ENCODE measurements at regions not wholly inside any gene's neighbourhood (a gene's known extent, or its start where the extent isn't known, plus 50 kb on each side); places are given as distances from the start of the nearest gene placed in this dataset.
A peak's percentile ranks its signal among the peaks of the same experiment; 100 is the strongest.
"Not testable (repeated sequence)": the region's sequence is repeated elsewhere in the genome, so short reads cannot be mapped to it uniquely, and the experiment has no call there.

DNA sequence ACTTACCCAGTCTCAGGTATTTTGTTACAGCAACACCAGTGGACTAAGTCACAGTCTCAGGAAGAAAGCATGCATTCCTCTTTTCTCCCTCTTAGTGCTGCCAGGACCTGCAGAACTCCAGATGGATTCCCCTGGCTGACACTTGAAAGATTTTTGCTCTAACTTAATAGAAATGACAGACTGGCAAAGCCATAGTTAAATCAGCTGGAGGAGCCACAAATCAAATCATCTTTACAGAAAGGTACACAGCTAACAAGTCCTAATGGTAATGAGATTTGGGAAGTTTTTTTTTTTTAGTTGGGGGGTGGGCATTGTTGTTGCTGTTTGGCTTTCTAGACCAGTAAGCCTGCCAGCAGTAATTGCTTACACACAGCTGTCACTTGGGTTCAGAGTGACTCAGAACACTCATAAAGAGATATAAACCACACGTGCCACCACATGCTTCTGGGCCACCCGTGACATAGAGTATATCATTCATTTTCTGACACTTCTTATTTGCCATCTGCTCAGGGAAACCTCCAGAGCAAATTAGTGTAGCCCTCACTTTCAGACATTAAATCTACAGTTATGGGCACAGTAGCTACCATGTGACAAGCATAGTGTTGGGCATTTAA is 72.4 kb downstream of the FH start:
- Histone ChIP-seq H3K27ac (ENCODE audit: low read depth, low read length) (no peak overlapping the region), H3K36me3 (ENCODE audit: control insufficient read depth, insufficient read depth, low read length) (no peaks in the 10 kb centered on the region), H3K9ac (ENCODE audit: low read length) (no peak overlapping the region), H3K27me3 (ENCODE audit: control insufficient read depth, insufficient read depth, low read length) (no peaks in the 10 kb centered on the region), H3K4me3 (ENCODE audit: low read depth, low read length) (no peak overlapping the region), H3K9me3 (ENCODE audit: control insufficient read depth, insufficient read depth, low read depth, low read length) (peaks cover 25% of the 10 kb centered on the region), H3K4me1 (ENCODE audit: control insufficient read depth, insufficient read depth, low read length) (no peaks in the 10 kb centered on the region)

DNA sequence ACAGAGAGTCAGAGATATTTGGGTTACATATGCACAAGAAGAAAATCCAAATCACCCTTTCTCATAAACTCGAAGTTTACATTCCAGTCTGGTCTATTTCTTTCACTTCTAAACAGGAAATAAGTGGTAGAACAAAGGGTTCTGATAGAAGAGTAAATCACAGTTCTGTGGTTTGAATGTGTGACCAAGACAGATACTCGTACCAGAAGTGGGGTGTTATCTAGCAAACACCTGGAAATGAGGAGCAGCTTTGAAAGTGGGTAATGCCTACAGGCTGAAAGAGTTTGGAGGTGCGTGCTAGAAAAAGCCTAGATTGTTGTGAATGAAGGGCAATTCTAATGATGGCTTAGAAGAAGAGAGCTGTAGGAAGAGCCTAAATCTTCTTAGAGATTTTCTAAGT is 74.7 kb downstream of the FH start:
- Histone ChIP-seq H3K27ac (ENCODE audit: low read depth, low read length) (no peak overlapping the region), H3K4me1 (ENCODE audit: control insufficient read depth, insufficient read depth, low read length) (peaks cover 6% of the 10 kb centered on the region; the same call in 1 of the 2 replicates), H3K27me3 (ENCODE audit: control insufficient read depth, insufficient read depth, low read length) (no peaks in the 10 kb centered on the region), H3K9me3 (ENCODE audit: control insufficient read depth, insufficient read depth, low read depth, low read length) (peaks cover 17% of the 10 kb centered on the region), H3K36me3 (ENCODE audit: control insufficient read depth, insufficient read depth, low read length) (no peaks in the 10 kb centered on the region), H3K4me3 (ENCODE audit: low read depth, low read length) (no peak overlapping the region), H3K9ac (ENCODE audit: low read length) (no peak overlapping the region)

DNA sequence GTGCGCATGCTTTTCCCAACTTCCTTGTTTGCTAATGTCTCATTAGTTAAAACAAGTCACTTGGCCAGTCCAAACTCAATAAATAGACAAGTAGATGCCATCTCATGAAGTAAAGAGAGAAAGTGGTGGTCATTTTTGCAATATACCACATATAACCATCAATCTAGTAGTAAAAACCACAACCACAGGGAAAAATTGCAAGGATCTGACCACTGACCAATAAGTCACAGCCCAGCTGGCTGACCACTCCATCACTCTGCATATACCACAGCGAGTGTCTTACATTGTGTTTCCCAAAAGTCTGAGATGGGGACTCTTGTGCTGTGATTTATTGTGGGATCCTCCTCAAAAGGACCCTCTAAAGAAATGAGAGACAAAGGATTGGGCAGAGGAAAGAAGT is 76.0 kb downstream of the FH start:
- Histone ChIP-seq H3K27me3 (ENCODE audit: control insufficient read depth, insufficient read depth, low read length) (no peaks in the 10 kb centered on the region), H3K9ac (ENCODE audit: low read length) (no peak overlapping the region), H3K4me3 (ENCODE audit: low read depth, low read length) (no peak overlapping the region), H3K36me3 (ENCODE audit: control insufficient read depth, insufficient read depth, low read length) (no peaks in the 10 kb centered on the region), H3K9me3 (ENCODE audit: control insufficient read depth, insufficient read depth, low read depth, low read length) (peaks cover 17% of the 10 kb centered on the region), H3K4me1 (ENCODE audit: control insufficient read depth, insufficient read depth, low read length) (peaks cover 8% of the 10 kb centered on the region; the same call in 1 of the 2 replicates), H3K27ac (ENCODE audit: low read depth, low read length) (no peak overlapping the region)

DNA sequence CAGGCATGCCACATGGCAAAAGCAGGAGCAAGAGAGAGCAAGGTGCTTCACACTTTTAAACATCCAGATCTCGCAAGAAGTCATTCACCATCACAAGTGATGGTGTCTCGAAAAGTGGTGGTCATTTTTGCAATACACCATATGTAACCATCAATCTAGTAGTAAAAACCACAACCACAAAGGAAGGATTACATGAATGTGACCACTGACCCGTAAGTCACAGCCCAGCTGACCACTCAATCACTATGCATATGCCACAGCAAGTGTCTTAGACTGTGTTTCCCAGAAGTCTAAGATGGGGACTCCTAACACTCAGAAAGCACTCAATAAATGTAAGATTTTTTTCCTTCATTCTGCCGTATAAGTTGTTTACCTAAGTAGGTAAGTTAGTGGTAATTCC is 76.9 kb downstream of the FH start:
- no peak overlapping the region for H3K27ac ChIP-seq (ENCODE audit: low read depth, low read length)
- H3K9ac ChIP-seq (ENCODE audit: low read length): no peak overlapping the region
- no peaks in the 10 kb centered on the region for H3K27me3 ChIP-seq (ENCODE audit: control insufficient read depth, insufficient read depth, low read length)
- H3K4me3 ChIP-seq (ENCODE audit: low read depth, low read length): no peak overlapping the region
- no peaks in the 10 kb centered on the region for H3K36me3 ChIP-seq (ENCODE audit: control insufficient read depth, insufficient read depth, low read length)
- H3K9me3 ChIP-seq (ENCODE audit: control insufficient read depth, insufficient read depth, low read depth, low read length): peaks cover 17% of the 10 kb centered on the region
- H3K4me1 ChIP-seq (ENCODE audit: control insufficient read depth, insufficient read depth, low read length): peaks cover 8% of the 10 kb centered on the region; the same call in 1 of the 2 replicates

DNA sequence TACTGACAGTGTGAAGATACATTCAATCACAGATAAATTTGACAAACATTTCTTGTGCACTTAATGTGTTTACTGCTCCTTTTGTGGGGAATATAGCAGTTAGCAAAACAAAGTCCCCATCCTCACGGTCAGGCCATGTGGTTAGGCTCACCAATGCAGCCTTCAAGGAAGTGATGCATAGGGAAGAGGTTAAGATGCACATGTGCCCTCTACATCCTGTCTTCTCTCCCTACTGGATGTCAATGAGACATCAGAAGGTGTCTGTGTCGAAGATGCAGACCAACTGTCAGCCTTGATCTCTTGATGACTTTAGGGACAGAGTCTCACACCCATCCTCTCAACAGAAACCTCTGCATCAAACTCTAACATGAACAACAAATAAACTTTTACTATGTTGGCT is 78.7 kb downstream of the FH start:
- peaks cover 8% of the 10 kb centered on the region; the same call in 1 of the 2 replicates for H3K4me1 ChIP-seq (ENCODE audit: control insufficient read depth, insufficient read depth, low read length)
- no peak overlapping the region for H3K27ac ChIP-seq (ENCODE audit: low read depth, low read length)
- no peaks in the 10 kb centered on the region for H3K27me3 ChIP-seq (ENCODE audit: control insufficient read depth, insufficient read depth, low read length)
- peaks cover 17% of the 10 kb centered on the region for H3K9me3 ChIP-seq (ENCODE audit: control insufficient read depth, insufficient read depth, low read depth, low read length)
- no peak overlapping the region for H3K4me3 ChIP-seq (ENCODE audit: low read depth, low read length)
- no peak overlapping the region for H3K9ac ChIP-seq (ENCODE audit: low read length)
- H3K36me3 ChIP-seq (ENCODE audit: control insufficient read depth, insufficient read depth, low read length): no peaks in the 10 kb centered on the region

DNA sequence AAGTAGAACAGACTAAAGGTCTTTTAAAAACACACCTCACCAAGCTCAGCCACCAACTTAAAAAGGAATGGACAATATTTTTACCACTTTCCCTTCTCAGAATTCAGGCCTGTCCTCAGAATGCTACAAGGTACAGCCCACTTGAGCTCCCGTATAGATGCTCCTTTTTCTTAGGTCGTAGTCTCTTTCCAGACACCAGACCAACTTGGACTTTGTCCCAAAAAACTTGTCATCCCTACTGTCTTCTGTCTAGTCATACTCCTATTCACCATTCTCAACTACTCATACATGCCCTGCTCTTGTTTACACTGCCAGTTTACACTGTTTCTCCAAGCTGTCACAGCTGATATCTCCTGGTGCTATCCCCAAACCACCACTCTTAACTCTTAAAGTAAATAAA is 80.9 kb downstream of the FH start:
- H3K4me3 ChIP-seq (ENCODE audit: low read depth, low read length); H3K27ac ChIP-seq (ENCODE audit: low read depth, low read length); H3K27me3 ChIP-seq (ENCODE audit: control insufficient read depth, insufficient read depth, low read length); H3K4me1 ChIP-seq (ENCODE audit: control insufficient read depth, insufficient read depth, low read length); H3K36me3 ChIP-seq (ENCODE audit: control insufficient read depth, insufficient read depth, low read length); H3K9ac ChIP-seq (ENCODE audit: low read length); H3K9me3 ChIP-seq (ENCODE audit: control insufficient read depth, insufficient read depth, low read depth, low read length): not testable (repeated sequence)

DNA sequence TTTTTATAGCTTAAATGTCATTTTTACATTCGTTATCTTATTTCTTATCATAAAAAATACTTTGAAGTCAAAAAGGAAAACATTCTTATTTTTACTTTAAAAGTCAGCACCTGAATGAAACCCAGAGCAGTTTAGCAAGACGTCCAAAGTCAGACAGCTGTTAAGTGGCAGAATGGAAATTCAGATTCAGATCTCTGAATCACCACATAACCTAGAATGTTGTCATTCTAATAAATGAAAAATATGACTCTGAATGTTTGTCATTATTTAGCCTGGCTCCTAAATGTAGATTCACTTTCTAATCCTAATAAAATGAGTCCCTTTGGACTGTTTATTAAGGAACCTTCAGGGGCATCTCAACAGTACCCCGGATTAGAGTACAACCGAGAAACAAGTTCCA is 75.2 kb upstream of the RGS7 start:
- Histone ChIP-seq H3K4me3 (ENCODE audit: low read depth, low read length) (no peak overlapping the region), H3K36me3 (ENCODE audit: control insufficient read depth, insufficient read depth, low read length) (no peaks in the 10 kb centered on the region), H3K9me3 (ENCODE audit: control insufficient read depth, insufficient read depth, low read depth, low read length) (peaks cover 15% of the 10 kb centered on the region), H3K27ac (ENCODE audit: low read depth, low read length) (no peak overlapping the region), H3K9ac (ENCODE audit: low read length) (no peak overlapping the region), H3K27me3 (ENCODE audit: control insufficient read depth, insufficient read depth, low read length) (no peaks in the 10 kb centered on the region), H3K4me1 (ENCODE audit: control insufficient read depth, insufficient read depth, low read length) (no peaks in the 10 kb centered on the region)

DNA sequence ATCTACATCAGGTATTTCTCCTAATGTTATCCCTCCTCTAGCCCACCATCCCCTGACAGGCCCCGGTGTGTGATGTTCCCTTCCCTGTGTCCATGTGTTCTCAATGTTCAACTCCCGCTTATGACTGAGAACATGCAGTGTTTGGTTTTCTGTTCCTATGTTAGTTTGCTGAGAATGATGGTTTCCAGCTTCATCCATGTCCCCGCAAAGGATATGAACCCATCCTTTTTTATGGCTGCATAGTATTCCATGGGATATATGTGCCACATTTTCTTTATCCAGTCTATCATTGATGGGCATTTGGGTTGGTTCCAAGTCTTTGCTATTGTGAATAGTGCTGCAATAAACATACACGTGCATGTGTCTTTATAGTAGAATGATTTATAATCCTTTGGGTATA is 68.1 kb upstream of the RGS7 start:
- not testable (repeated sequence) for H3K4me3 ChIP-seq (ENCODE audit: low read depth, low read length); H3K4me1 ChIP-seq (ENCODE audit: control insufficient read depth, insufficient read depth, low read length); H3K27ac ChIP-seq (ENCODE audit: low read depth, low read length); H3K9ac ChIP-seq (ENCODE audit: low read length); H3K36me3 ChIP-seq (ENCODE audit: control insufficient read depth, insufficient read depth, low read length); H3K9me3 ChIP-seq (ENCODE audit: control insufficient read depth, insufficient read depth, low read depth, low read length)
- peaks cover 29% of the 10 kb centered on the region for H3K27me3 ChIP-seq (ENCODE audit: control insufficient read depth, insufficient read depth, low read length)

DNA sequence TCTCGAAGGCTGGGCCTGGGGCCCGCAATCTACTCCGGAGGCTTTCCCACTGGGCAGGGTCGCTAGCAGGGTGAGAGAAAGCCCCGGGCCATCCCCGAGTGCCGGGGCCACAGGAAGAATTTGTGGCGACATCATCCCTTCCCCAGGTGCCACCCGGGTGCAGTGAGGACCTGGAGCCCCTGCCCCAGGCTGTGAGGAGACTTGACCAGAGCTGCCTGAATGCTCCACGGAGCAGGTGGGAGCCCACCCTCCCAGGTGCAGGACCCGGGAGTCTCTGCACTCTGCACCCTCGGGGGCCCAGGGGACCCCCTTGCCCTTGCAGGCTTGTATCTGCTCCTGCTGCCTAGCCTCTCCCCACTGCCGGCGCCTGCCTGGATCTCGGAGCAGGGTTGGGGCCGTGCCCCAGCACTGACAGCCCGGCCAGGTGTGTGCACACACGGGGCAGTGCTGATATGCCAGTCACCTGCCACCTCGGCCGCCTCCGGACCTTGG is 67.5 kb upstream of the RGS7 start:
- no peak overlapping the region for H3K9ac ChIP-seq (ENCODE audit: low read length)
- peak overlapping the region; percentile 71 for H3K4me3 ChIP-seq (ENCODE audit: low read depth, low read length)
- no peaks in the 10 kb centered on the region for H3K36me3 ChIP-seq (ENCODE audit: control insufficient read depth, insufficient read depth, low read length)
- 0 out of 2 replicates have a peak, but pooled peaks cover 3% of the 10 kb centered on the region for H3K4me1 ChIP-seq (ENCODE audit: control insufficient read depth, insufficient read depth, low read length)
- H3K27ac ChIP-seq (ENCODE audit: low read depth, low read length): no peak overlapping the region
- H3K27me3 ChIP-seq (ENCODE audit: control insufficient read depth, insufficient read depth, low read length): peaks cover 29% of the 10 kb centered on the region
- no peaks in the 10 kb centered on the region for H3K9me3 ChIP-seq (ENCODE audit: control insufficient read depth, insufficient read depth, low read depth, low read length)

DNA sequence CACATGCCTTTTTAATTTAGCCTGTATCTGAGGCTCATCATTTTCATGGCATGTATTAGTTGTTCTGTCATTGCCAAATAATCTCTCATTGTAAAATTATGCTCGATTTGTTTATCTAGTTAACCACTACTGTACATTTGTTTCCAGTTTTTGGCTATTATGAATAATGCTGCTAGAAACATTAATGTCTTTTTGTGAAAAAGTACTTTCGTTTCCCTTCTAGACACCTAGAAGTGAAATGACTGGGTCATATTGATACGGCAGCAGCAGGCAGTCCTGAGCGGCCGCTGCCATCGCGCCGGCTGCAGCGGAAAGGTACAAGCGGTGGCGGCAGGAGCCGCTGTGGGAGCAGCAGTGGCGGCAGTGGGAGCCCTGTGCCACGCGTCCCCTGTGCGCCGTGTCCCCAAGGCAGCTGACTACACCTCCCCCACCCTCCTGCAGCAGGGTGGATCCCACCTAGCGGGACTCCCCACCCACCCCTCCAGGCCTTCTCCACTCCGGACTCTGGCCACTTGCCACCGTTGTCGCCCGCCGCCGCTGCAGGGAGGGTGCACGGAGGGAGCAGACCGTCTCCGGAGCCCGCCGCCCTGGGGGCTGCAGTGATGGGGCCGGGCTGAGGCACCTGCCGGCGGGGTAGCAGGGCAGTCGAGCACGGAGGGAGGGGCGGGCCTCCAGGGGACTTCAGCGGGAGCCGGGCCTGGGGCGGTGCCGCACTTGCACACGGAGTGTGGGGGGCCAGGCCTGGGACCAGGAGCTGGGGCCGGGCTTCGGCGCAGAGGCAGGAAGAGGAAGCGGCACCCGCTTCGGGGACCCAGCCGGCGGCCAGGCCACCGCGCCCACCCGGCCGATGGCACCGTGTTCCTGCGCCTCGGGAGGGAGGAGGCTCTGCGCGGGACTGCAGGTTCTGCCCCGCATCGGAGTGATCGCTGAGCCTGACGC is 66.8 kb upstream of the RGS7 start:
- H3K9me3 ChIP-seq (ENCODE audit: control insufficient read depth, insufficient read depth, low read depth, low read length): no peaks in the 10 kb centered on the region
- H3K36me3 ChIP-seq (ENCODE audit: control insufficient read depth, insufficient read depth, low read length): no peaks in the 10 kb centered on the region
- H3K27me3 ChIP-seq (ENCODE audit: control insufficient read depth, insufficient read depth, low read length): peaks cover 29% of the 10 kb centered on the region
- H3K9ac ChIP-seq (ENCODE audit: low read length): peak overlapping the region; percentile 42
- peak overlapping the region; percentile 71 for H3K4me3 ChIP-seq (ENCODE audit: low read depth, low read length)
- no peak overlapping the region for H3K27ac ChIP-seq (ENCODE audit: low read depth, low read length)
- 0 out of 2 replicates have a peak, but pooled peaks cover 3% of the 10 kb centered on the region for H3K4me1 ChIP-seq (ENCODE audit: control insufficient read depth, insufficient read depth, low read length)

DNA sequence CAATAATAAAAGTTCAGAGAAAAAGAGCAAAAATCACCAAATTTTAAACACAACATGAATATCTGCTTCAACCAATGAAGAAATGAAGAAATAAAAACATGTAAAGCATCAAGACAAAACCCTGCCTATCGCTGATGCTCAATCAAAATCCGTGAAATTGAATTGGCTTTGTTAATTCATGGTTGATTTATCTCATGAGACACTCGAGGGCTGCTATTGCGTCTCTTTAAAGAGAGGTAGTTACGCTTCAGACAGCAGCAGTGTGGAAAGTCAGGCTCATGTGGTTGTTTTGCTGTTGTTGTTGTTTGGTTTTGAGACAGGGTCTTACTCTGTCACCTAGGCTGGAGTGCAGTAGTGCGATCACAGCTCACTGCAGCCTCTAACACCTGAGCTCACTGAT is 65.5 kb upstream of the RGS7 start:
- H3K4me1 ChIP-seq (ENCODE audit: control insufficient read depth, insufficient read depth, low read length): 0 out of 2 replicates have a peak, but pooled peaks cover 3% of the 10 kb centered on the region
- no peaks in the 10 kb centered on the region for H3K36me3 ChIP-seq (ENCODE audit: control insufficient read depth, insufficient read depth, low read length)
- H3K9me3 ChIP-seq (ENCODE audit: control insufficient read depth, insufficient read depth, low read depth, low read length): no peaks in the 10 kb centered on the region
- H3K27ac ChIP-seq (ENCODE audit: low read depth, low read length): no peak overlapping the region
- H3K27me3 ChIP-seq (ENCODE audit: control insufficient read depth, insufficient read depth, low read length): peaks cover 29% of the 10 kb centered on the region
- H3K4me3 ChIP-seq (ENCODE audit: low read depth, low read length): no peak overlapping the region
- no peak overlapping the region for H3K9ac ChIP-seq (ENCODE audit: low read length)
